WERI-Rb-1 (cell line): ENCODE measurements at regions not wholly inside any gene's neighbourhood (a gene's known extent, or its start where the extent isn't known, plus 50 kb on each side); places are given as distances from the start of the nearest gene placed in this dataset.

Experiments used
- DNase-seq: peaks from one replicate; pipeline ENCODE4 v3.0.0-alpha.2; 2020
- H3K27ac ChIP-seq: fragments of 250-450 bp; sonication (Bioruptor Pico); 2 replicates; pipeline ENCODE4 v1.5.1; 2020; ENCODE audit warnings: mild to moderate bottlenecking, moderate library complexity
- H3K27me3 ChIP-seq: fragments of 250-450 bp; sonication (Bioruptor Pico); 2 replicates; pipeline ENCODE4 v1.5.1; 2021; ENCODE audit warnings: mild to moderate bottlenecking, low read depth, moderate library complexity; ENCODE audit not compliant: insufficient read depth, severe bottlenecking
- H3K36me3 ChIP-seq: fragments of 250-450 bp; sonication (Bioruptor Pico); 2 replicates; pipeline ENCODE4 v1.5.1; 2020; ENCODE audit warnings: mild to moderate bottlenecking, moderate library complexity
- H3K4me3 ChIP-seq: 2 replicates; pipeline ENCODE4 v1.5.1; 2011; ENCODE audit warnings: low read depth, mild to moderate bottlenecking, control low read depth, low read length
- H3K9me3 ChIP-seq: fragments of 250-450 bp; sonication (Bioruptor Pico); 2 replicates; pipeline ENCODE4 v1.5.1; 2021; ENCODE audit warnings: mild to moderate bottlenecking, moderate library complexity; ENCODE audit not compliant: severe bottlenecking
- TF ChIP-seq, protein P1 (sequence below): IDR thresholded peaks from 2 replicates; pipeline ENCODE4 v1.5.1; 2011; ENCODE audit warnings: low read depth, mild to moderate bottlenecking, control low read depth, inconsistent platforms, low read length

DNA sequence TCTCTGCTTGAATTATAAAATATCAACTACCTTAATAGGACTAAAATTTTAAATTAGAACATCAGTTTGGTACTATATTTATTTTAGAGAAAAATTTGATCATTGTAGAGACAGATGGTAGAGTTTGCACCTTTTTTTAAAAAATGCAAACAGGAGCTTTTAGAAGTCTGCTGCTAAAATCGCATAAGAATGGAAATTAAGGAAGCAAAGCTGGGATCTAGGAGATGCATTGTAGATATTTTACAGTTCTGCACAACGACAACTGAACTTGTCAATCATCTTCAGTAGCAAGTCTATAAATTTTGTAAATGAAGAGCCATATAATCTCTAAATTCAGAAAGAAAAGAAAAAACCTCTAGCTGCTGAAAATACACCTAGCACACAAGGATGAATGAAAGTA lies 185.6 kb upstream of the KCNK2 start:
- no peak for DNase-seq
- H3K9me3 ChIP-seq, result no peaks in the 10 kb centered on the region
- TF ChIP-seq, protein P1, sequence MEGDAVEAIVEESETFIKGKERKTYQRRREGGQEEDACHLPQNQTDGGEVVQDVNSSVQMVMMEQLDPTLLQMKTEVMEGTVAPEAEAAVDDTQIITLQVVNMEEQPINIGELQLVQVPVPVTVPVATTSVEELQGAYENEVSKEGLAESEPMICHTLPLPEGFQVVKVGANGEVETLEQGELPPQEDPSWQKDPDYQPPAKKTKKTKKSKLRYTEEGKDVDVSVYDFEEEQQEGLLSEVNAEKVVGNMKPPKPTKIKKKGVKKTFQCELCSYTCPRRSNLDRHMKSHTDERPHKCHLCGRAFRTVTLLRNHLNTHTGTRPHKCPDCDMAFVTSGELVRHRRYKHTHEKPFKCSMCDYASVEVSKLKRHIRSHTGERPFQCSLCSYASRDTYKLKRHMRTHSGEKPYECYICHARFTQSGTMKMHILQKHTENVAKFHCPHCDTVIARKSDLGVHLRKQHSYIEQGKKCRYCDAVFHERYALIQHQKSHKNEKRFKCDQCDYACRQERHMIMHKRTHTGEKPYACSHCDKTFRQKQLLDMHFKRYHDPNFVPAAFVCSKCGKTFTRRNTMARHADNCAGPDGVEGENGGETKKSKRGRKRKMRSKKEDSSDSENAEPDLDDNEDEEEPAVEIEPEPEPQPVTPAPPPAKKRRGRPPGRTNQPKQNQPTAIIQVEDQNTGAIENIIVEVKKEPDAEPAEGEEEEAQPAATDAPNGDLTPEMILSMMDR, result no peak
- no peak overlapping the region for H3K27ac ChIP-seq
- H3K4me3 ChIP-seq, result no peak overlapping the region
- H3K36me3 ChIP-seq, result no peaks in the 10 kb centered on the region
- H3K27me3 ChIP-seq, result no peaks in the 10 kb centered on the region

DNA sequence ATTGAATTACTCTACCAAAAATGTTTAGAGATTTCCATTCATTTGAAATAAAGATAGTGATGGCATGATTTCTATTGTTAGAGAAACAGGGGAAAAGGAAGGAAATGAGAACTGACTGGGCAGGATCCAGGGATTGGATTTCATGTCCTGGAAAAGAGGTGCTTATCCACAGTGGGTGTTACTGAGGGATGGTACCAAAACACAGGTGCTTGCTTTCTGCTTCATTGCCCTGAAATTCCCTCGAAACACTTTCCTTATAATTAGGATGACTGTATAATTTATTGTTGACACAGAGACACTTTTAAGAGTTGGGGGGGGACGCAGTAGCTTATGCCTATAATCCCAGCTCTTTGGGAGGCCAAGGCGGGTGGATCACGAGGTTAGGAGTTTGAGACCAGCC lies 185.0 kb upstream of the KCNK2 start:
- TF ChIP-seq, protein P1, result no peak
- DNase-seq, result no peak
- no peak overlapping the region for H3K4me3 ChIP-seq
- no peaks in the 10 kb centered on the region for H3K36me3 ChIP-seq
- no peaks in the 10 kb centered on the region for H3K27me3 ChIP-seq
- H3K27ac ChIP-seq, result no peak overlapping the region
- H3K9me3 ChIP-seq, result no peaks in the 10 kb centered on the region

DNA sequence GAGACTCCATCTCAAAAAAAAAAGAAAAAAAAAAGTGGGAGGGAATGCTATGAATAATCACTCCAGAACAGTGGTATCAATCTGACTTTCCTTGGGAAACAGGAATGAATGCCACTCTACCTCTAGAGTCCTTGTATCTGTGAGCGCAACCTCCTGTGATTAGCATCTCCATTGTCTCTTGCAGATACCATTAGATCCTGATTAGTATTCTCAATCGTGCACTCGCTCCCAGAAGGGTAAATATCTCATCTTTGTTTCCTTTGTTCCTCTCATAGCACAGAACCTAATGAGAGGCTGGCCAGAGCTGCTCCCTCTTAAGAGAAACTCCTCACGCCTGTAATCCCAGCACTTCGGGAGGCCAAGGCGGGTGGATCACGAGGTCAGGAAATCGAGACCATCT lies 184.4 kb upstream of the KCNK2 start:
- Histone ChIP-seq H3K27ac (no peak overlapping the region), H3K9me3 (no peaks in the 10 kb centered on the region), H3K27me3 (no peaks in the 10 kb centered on the region), H3K36me3 (no peaks in the 10 kb centered on the region), H3K4me3 (no peak overlapping the region)
- TF ChIP-seq, protein P1, result no peak
- no peak for DNase-seq

DNA sequence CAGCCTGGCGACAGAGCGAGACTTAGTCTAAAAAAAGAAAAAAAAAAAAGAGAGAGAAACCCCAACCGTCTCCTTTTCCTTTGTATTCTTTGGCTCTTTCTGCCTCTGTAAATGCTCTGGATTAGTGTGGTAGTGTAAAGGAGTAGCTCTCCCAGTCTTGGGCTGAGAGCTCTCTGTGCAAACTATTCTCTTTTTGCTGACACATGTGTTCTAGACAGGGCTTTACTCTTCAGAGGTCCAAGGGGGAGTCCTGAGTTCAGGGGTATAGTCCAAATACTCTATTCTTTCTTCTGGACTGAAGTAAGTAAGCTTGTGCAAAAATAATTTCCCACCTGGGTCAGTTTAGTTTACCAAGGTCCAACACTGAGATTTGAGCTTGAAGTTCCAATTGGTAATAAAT lies 183.8 kb upstream of the KCNK2 start:
- Histone ChIP-seq H3K27ac (no peak overlapping the region), H3K4me3 (no peak overlapping the region), H3K9me3 (no peaks in the 10 kb centered on the region), H3K36me3 (no peaks in the 10 kb centered on the region), H3K27me3 (no peaks in the 10 kb centered on the region)
- TF ChIP-seq, protein P1, result no peak
- DNase-seq, result no peak

DNA sequence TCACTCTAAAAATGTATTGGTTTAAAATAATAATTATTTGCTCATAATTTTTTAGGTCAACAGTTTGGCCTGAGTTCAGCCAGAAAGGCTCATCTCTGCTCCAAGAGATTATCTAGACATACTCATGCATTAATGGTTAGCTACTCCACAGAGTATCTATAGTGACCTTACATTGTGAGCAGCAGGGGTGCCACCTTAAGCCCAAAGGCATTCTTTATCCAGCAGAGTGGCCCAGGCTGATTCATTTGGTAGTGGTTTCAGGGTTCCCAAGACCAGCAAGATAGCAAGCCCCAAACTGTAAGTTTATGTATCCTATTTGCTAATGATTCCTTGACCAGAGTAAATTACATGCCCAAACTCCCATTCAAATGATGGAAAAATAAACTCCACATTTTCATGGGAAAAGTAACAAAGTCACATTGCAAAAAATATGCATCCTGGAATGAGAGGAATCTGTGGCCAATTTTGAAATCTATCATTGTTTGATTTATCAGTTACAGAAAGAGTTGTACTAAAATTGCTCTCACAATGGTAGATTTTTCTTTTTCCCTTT lies 182.6 kb upstream of the KCNK2 start:
- H3K27ac ChIP-seq, result no peak overlapping the region

More for the DNA sequence above, 182.6 kb upstream of the KCNK2 start:
- no peaks in the 10 kb centered on the region for H3K9me3 ChIP-seq
- DNase-seq, result no peak
- H3K4me3 ChIP-seq, result no peak overlapping the region
- TF ChIP-seq, protein P1, result no peak
- no peaks in the 10 kb centered on the region for H3K27me3 ChIP-seq
- H3K36me3 ChIP-seq, result no peaks in the 10 kb centered on the region
